Smooth muscle cell (in vitro differentiated cells): ENCODE measurements at regions not wholly inside any gene's neighbourhood (a gene's known extent, or its start where the extent isn't known, plus 50 kb on each side); places are given as distances from the start of the nearest gene placed in this dataset.

ENCODE experiments used
- DNase-seq: peaks from one replicate; lab custom pipeline; 2025; ENCODE audit not compliant: unreplicated experiment; lab: John Stamatoyannopoulos, UW
- H2AFZ ChIP-seq: fragments of 200-600 bp; sonication (generic); 2 replicates; pipeline ENCODE4 v1.6.0; 2016; ENCODE audit warnings: antibody characterized with exemption, low read depth, mild to moderate bottlenecking
- H3F3A ChIP-seq: fragments of 200-600 bp; sonication (generic); 2 replicates; pipeline ENCODE4 v1.6.0; 2017; ENCODE audit warnings: antibody characterized with exemption, low read depth
- H3K27ac ChIP-seq: fragments of 200-600 bp; sonication (generic); 2 replicates; pipeline ENCODE4 v1.5.1; 2016; ENCODE audit warnings: low read depth, mild to moderate bottlenecking
- H3K27me3 ChIP-seq: fragments of 200-600 bp; sonication (generic); 2 replicates; pipeline ENCODE4 v1.6.1; 2016; ENCODE audit warnings: low read depth, mild to moderate bottlenecking
- H3K36me3 ChIP-seq: fragments of 200-600 bp; sonication (generic); 2 replicates; pipeline ENCODE4 v1.5.1; 2016; ENCODE audit warnings: low read depth
- H3K4me1 ChIP-seq: fragments of 200-600 bp; sonication (generic); 2 replicates; pipeline ENCODE4 v1.5.1; 2016; ENCODE audit warnings: low read depth
- H3K4me2 ChIP-seq: fragments of 200-600 bp; sonication (generic); 2 replicates; pipeline ENCODE4 v1.6.0; 2016; ENCODE audit warnings: mild to moderate bottlenecking
- H3K4me3 ChIP-seq: fragments of 200-600 bp; sonication (generic); 2 replicates; pipeline ENCODE4 v1.5.1; 2016; ENCODE audit warnings: mild to moderate bottlenecking
- H3K79me2 ChIP-seq: fragments of 200-600 bp; sonication (generic); 2 replicates; pipeline ENCODE4 v1.6.0; 2016; ENCODE audit warnings: low read depth, mild to moderate bottlenecking
- H3K9ac ChIP-seq: fragments of 200-600 bp; sonication (generic); 2 replicates; pipeline ENCODE4 v1.6.0; 2016; ENCODE audit warnings: low read depth
- H3K9me3 ChIP-seq: fragments of 200-600 bp; sonication (generic); replicated peaks from 2 replicates; pipeline ENCODE4 v1.5.1; 2016; ENCODE audit warnings: low read depth
- H4K20me1 ChIP-seq: fragments of 200-600 bp; sonication (generic); 2 replicates; pipeline ENCODE4 v1.6.0; 2016; ENCODE audit warnings: low read depth
- WGBS: methylation state at CpG from one replicate; pipeline ENCODE4 v1.1.7; 2016; ENCODE audit warnings: low lambda C conversion rate; 5-methylcytosine and 5-hydroxymethylcytosine counted together
- TF ChIP-seq, protein P1 (sequence below): fragments of 200-600 bp; sonication (generic); IDR thresholded peaks from 2 replicates; pipeline ENCODE4 v1.5.1; 2017; ENCODE audit warnings: borderline replicate concordance, mild to moderate bottlenecking, antibody characterized with exemption; ENCODE audit not compliant: insufficient read depth, poor library complexity, severe bottlenecking

- WGBS = 97% methylated on average over 3 of the region's 3 CpGs
- H3K4me2 ChIP-seq = no peak overlapping the region
- H3K9me3 ChIP-seq = peaks cover 4% of the 10 kb centered on the region
Observed at GRCh38 chr4:122973465-122973864, 51.1 kb upstream of the NUDT6 start.

GRCh38 chr4:122976111-122976510 lies 53.7 kb upstream of the NUDT6 start:
- Histone ChIP-seq H3K27ac (no peak overlapping the region), H3K27me3 (no peaks in the 10 kb centered on the region), H3K9ac (no peak overlapping the region), H3K4me3 (no peak overlapping the region), H3K4me1 (no peaks in the 10 kb centered on the region), H3K36me3 (peaks cover 10% of the 10 kb centered on the region), H4K20me1 (no peaks in the 10 kb centered on the region), H3F3A (no peaks in the 10 kb centered on the region), H3K9me3 (peaks cover 4% of the 10 kb centered on the region), H3K4me2 (no peak overlapping the region), H3K79me2 (no peaks in the 10 kb centered on the region), H2AFZ (no peak overlapping the region)
- no peak for DNase-seq
- 96% methylated on average over 2 of the region's 2 CpGs for WGBS
- TF ChIP-seq, protein P1, sequence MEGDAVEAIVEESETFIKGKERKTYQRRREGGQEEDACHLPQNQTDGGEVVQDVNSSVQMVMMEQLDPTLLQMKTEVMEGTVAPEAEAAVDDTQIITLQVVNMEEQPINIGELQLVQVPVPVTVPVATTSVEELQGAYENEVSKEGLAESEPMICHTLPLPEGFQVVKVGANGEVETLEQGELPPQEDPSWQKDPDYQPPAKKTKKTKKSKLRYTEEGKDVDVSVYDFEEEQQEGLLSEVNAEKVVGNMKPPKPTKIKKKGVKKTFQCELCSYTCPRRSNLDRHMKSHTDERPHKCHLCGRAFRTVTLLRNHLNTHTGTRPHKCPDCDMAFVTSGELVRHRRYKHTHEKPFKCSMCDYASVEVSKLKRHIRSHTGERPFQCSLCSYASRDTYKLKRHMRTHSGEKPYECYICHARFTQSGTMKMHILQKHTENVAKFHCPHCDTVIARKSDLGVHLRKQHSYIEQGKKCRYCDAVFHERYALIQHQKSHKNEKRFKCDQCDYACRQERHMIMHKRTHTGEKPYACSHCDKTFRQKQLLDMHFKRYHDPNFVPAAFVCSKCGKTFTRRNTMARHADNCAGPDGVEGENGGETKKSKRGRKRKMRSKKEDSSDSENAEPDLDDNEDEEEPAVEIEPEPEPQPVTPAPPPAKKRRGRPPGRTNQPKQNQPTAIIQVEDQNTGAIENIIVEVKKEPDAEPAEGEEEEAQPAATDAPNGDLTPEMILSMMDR = no peak

More at GRCh38 chr4:122973465-122973864, 51.1 kb upstream of the NUDT6 start:
- Histone ChIP-seq H3K27me3 (no peaks in the 10 kb centered on the region), H4K20me1 (no peaks in the 10 kb centered on the region), H3F3A (no peaks in the 10 kb centered on the region), H3K36me3 (peaks cover 10% of the 10 kb centered on the region), H3K79me2 (no peaks in the 10 kb centered on the region), H3K4me3 (no peak overlapping the region), H3K4me1 (no peaks in the 10 kb centered on the region), H3K9ac (no peak overlapping the region), H3K27ac (no peak overlapping the region), H2AFZ (no peak overlapping the region)
- DNase-seq = no peak
- TF ChIP-seq, protein P1 = no peak

- H3K4me3 ChIP-seq = no peak overlapping the region
- H3K9ac ChIP-seq = no peak overlapping the region
- no peaks in the 10 kb centered on the region for H3K27me3 ChIP-seq
- TF ChIP-seq, protein P1 = no peak
- H3F3A ChIP-seq = no peaks in the 10 kb centered on the region
- H3K4me1 ChIP-seq = no peaks in the 10 kb centered on the region
- H3K9me3 ChIP-seq = peaks cover 4% of the 10 kb centered on the region
- no peaks in the 10 kb centered on the region for H3K79me2 ChIP-seq
- no peak overlapping the region for H3K4me2 ChIP-seq
- no peak overlapping the region for H2AFZ ChIP-seq
- H3K36me3 ChIP-seq = peaks cover 10% of the 10 kb centered on the region
- no peak for DNase-seq
- H3K27ac ChIP-seq = no peak overlapping the region
- WGBS = over 99% methylated on average over 9 of the region's 9 CpGs
- H4K20me1 ChIP-seq = no peaks in the 10 kb centered on the region
Observed at GRCh38 chr4:122977103-122977502, 54.7 kb upstream of the NUDT6 start.

DNA sequence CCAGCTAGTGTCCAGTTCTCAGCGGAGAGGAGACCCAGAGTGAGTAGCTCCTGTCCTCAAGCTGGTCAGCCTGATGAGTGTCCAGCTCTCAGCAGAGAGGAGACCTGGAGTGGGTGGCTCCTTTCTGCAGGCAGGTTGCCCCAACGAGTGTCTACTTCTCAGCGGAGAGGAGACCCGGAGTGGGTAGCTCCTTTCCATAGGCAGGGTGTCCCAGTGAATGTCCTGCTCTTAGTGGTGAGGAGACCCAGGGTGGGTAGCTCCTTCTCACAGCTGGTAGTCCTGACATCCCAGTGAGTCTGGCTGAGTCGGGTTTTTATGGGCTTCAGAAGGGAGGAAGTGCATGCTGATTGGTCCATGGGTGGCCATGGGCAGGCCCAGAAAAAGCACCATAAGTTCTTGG lies 55.7 kb upstream of the NUDT6 start:
- no peak for DNase-seq
- Histone ChIP-seq H3K9me3 (peaks cover 4% of the 10 kb centered on the region), H3K79me2 (no peaks in the 10 kb centered on the region), H3K4me3 (no peak overlapping the region), H3K27ac (no peak overlapping the region), H2AFZ (no peak overlapping the region), H3K9ac (no peak overlapping the region), H3K27me3 (no peaks in the 10 kb centered on the region), H3F3A (no peaks in the 10 kb centered on the region), H3K4me2 (no peak overlapping the region), H4K20me1 (no peaks in the 10 kb centered on the region), H3K4me1 (no peaks in the 10 kb centered on the region), H3K36me3 (peaks cover 10% of the 10 kb centered on the region)
- WGBS = 99% methylated on average over 5 of the region's 5 CpGs
- TF ChIP-seq, protein P1 = no peak
